GM12891 (cell line): ENCODE measurements at regions not wholly inside any gene's neighbourhood (a gene's known extent, or its start where the extent isn't known, plus 50 kb on each side); places are given as distances from the start of the nearest gene placed in this dataset.

Source experiments
- POLR2A ChIP-seq: IDR thresholded peaks from 2 replicates; pipeline ENCODE4 v1.6.1; 2011; ENCODE audit warnings: low read depth, low read length, control low read depth
- POLR2AphosphoS5 ChIP-seq: IDR thresholded peaks from 2 replicates; pipeline ENCODE4 v1.6.1; 2011; ENCODE audit warnings: low read depth, low read length, control low read depth
- TAF1 ChIP-seq: IDR thresholded peaks from 2 replicates; pipeline ENCODE4 v1.6.1; 2011; ENCODE audit warnings: low read depth, low read length, control low read depth

- no peak for TF ChIP-seq POLR2A
- TF ChIP-seq POLR2AphosphoS5: no peak
- TF ChIP-seq TAF1: no peak
Measured at GRCh38 chrX:3462166-3462508, 115.7 kb upstream of the MXRA5 start.
